NCI-H82 treated with DMSO at 0.1 percent for 48 hours (cell line): ENCODE measurements at regions not wholly inside any gene's neighbourhood (a gene's known extent, or its start where the extent isn't known, plus 50 kb on each side); places are given as distances from the start of the nearest gene placed in this dataset.
"Not testable (repeated sequence)": the region's sequence is repeated elsewhere in the genome, so short reads cannot be mapped to it uniquely, and the experiment has no call there.

ENCODE experiments used
- DNase-seq: peaks from one replicate; lab custom pipeline; 2025; ENCODE audit not compliant: unreplicated experiment; lab: John Stamatoyannopoulos, UW

- DNase-seq: no peak
Measured at GRCh38 chr2:61677942-61678341, 139.8 kb upstream of the XPO1 start.

DNA sequence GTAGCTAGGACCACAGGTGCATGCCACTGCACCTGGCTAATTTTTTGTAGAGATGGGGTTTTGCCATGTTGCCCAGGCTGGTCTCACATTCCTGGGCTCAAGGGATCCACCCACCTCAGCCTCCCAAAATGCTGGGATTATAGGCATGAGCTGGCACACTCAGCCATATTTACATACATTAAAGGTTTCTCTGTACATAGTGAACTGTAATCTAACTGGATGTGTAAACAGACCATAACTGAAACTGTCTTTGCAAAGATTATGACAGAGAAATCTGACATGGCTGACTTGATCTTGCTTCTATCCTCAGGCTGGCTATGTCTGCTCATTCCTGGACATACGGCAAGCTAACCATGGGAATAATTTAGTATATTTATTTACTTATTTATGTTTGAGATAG is 139.2 kb upstream of the XPO1 start:
- DNase-seq: no peak

GRCh38 chr2:61675204-61675603 is 137.0 kb upstream of the XPO1 start:
- DNase-seq: no peak

GRCh38 chr2:61671561-61672315 is 133.6 kb upstream of the XPO1 start:
- no peak for DNase-seq

DNA sequence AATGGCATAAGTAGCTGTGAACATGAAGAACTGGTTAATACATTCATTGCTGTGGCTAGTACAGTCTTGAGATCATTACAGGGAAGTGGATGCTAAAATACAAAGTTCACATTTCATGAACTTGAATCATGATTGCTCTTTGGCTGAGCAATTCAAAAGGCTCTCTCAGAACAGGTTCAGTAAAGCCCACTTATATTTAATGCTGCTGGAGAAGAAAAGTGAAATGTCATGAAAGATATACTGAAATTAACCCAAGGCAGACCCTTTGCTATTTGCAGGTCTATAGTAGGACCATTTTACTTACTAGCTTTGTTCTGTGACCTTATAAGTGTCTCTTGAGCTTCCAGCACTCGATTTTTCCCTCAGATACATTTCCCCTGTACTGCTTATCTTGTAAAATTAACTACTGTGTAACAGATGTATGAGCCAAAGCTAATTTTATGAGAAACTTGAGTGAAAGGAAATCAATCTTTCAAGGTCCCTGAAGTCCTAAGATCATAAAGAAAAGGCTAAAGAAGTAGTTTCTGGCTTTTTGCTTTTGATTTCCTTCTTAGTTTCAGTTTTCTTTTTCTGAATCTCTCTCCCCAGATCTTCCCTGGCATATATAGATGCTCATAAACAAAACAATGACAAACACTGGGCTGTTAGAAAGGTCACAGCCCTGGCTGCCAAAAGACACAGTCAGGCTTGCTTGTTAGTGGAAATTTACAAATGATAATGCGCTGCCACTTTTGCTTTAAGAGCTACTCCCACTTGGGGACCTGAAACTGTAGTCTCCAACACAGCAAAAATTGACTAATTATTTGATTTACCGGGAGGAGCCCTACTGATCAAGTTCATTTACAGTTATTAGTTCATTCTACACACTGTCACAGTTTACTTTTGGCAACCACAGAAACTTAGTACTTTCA is 132.7 kb upstream of the XPO1 start:
- DNase-seq: no peak

DNA sequence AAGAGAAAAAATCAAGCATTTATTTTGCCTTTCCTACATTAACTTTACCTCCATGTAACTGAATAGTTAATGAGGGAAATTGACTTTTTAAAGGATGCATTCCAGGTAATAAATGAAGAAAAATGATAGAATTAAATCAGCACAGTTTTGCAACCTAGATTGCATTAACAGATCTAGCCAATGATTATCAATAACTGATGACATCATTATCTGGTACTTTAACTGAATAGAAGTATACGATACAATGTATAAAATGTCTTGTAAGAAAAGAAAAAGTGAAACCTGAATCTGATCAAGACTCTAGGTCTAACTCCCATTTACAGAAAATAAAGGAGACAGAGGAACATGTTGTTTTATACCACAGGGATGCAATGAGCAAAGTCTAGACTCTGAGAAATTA is 126.0 kb upstream of the XPO1 start:
- DNase-seq: no peak

GRCh38 chr2:61662990-61663389 is 124.8 kb upstream of the XPO1 start:
- no peak for DNase-seq

DNA sequence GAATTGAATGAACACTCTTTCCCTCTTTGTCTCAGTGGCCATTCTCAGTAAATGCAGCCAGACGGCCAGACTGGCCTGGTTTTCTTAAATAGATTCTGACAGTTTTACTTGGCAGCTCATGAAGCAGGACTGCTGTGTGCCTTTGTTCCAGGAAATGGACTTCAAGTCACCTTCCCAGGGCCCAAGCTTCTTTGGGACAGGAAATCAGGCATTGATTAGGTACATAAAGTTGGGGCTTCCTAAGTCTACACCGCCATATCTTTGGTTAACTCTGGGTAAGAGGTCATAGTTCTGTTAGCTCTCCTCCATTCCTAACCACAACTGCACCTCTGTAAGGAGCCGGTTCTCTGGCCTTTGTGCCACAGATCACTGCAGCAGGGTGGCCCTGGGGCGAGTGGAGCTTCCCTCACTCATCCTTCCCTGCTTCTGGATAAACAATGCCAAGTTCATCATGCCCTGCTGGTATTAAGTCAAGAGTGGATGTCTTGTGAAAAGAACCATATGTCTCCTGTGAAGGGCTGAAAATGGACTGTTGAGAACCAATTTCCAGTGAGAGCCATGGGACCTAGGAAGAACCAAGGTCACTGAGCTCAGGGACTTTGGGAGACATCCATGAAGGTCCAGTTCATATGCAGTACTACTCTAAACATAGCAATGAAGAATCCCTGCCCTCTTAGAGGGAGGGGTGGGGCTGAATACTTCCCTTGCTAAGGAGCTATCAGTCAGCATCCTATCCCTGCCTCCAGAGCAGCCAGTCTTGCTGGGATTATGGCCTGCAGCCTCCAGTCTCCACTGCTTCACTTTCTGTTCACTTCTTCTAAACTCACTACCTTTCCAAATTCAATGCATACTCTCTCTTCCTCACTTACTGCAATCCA is 122.6 kb upstream of the XPO1 start:
- DNase-seq: no peak

DNA sequence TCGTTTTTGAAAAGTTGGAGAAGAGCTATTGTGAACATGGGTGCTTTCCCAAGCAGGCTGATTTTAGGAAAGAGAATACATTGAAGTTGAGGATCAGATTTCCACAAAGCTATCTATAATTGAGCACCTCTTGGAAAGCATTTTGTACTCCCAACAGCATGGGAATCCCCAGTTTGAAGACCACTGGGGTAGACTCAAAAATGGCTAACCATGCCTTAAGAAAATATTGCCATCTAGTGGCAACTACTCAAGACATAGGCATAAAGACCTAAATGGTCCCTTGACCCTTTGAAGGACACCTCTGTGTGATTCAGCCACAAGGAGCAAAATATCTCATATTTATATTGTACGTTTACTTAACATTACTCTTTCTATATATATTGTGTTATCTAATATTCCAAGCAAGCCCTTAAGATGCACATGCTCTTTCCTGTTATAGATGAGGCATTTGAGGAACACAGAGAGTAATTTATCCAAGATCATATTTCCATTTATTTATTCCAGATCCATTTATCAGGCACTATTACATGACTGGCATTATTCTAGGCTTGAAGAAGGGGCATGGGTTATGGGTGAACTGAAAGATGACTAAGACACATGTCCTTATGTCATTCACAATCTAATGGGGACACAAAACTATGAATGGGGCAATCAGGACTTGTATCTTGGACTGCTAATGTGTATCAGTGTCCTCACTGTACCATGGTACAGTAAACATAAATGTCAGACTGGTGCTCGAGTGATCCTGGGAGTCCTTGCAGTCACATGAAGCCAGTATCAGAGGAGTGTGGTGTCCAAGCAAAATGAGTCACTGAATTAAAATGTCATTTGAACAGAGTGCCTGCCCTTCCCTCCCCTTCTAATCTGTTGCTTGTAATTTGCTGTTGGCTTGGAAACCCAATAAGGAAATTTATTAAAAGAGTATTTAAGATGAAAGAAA is 121.0 kb upstream of the XPO1 start:
- peak; percentile 19 for DNase-seq

DNA sequence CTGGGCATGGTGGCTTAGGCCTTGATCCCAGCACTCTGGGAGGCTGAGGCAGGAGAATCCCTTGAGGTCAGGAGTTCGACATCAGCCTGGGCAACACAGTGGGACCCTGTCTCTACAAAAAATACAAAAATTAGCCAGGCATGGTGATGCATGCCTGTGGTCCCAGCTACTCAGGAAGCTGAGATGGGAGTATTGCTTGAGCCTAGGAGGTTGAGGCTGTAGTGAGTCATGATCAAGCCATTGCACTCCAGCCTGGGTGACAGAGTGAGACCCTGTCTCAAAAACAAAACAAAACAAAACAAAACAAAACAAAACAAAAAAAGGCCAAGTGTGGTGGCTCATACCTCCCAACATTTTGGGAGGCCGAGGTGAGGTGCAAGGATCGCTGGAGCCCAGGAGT is 111.8 kb upstream of the XPO1 start:
- not testable (repeated sequence) for DNase-seq

GRCh38 chr2:61649021-61649420 is 110.9 kb upstream of the XPO1 start:
- DNase-seq: no peak

DNA sequence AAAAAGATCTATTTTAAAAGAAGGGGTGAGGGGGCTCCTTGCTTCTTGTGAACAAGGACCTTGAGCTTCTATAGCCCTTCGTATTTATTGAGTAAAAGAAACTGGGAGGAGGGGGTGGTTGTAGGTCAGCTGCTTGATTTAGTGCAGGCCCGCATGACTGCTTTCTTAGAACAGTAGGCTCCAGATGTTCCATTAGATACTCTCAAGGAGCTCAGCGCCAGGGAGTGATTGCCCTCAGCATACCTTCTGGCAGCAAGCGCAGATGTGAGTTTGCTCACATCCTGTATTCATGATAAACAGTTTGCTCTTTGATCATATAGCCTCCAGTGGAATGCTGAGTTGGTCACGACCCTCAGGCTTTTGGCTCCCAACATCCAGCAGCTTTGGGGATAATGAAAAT is 108.9 kb upstream of the XPO1 start:
- DNase-seq: no peak

DNA sequence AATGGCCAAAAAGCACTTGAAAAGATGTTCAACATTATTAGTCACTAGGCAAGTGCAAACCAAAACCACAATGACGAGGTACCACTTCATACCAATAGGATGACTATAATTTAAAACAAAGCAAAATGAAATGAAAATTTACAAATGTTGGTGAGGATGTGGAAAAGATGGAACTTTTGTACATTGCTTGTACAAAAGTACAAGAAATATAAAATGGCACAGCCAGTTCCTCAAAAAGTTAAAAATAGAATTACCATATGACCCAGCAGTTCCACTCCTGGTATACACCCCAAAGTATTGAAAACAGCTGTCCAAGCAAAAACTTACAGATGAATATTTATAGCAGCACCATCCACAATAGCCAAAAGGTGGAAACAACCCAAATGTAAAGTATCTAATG is 107.8 kb upstream of the XPO1 start:
- DNase-seq: no peak

GRCh38 chr2:61643153-61643552 is 105.0 kb upstream of the XPO1 start:
- DNase-seq: not testable (repeated sequence)

- DNase-seq: no peak
Measured at GRCh38 chr2:61640406-61640805, 102.2 kb upstream of the XPO1 start.

DNA sequence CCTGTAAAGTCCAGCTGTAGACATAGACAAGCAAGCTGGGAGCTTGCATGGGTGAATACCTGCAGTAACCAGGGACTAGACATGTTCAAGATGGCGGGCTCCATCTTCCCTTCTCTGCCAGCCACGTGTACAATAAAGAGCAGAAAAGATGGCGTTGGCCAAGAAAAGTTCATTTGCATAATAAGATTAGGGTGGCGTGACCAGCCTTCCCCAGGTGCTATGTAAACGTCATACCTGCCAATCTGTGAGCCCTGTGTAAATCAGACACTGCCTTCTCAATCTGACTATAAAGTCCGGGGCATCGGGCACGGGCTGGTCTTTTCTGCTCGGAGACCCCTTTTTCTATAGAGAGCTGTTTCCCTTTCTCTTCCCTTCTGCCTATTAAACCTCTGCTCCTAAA is 101.6 kb upstream of the XPO1 start:
- DNase-seq: peak; percentile 30

- no peak for DNase-seq
Measured at GRCh38 chr2:61636686-61637085, 98.5 kb upstream of the XPO1 start.

DNA sequence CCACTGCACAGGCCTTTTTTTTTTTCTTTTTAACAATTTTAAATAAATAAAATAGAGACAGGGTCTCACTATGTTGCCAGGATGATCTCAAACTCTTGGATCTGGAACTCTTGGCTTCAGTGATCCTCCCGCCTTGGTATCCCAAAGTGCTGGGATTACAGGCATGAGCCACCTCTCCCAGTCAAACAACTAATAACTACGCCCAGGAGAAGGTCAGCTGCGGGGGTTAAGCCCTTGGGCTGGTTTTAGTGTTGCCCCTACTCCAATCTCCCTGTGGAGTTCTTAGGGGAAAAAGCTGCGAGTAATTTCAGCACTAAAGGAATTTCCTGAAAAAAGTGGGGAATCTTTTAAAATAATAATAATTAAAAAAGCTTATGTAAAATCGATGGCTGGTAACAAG is 96.4 kb upstream of the XPO1 start:
- no peak for DNase-seq

GRCh38 chr2:61633250-61633649 is 95.1 kb upstream of the XPO1 start:
- DNase-seq: no peak
